ENCODE measurements at regions not wholly inside any gene's neighbourhood (a gene's known extent, or its start where the extent isn't known, plus 50 kb on each side); places are given as distances from the start of the nearest gene placed in this dataset.

GRCh38 chr13:34417896-34418295, 524.2 kb upstream of the NBEA start (continued):
- TF ChIP-seq REST (IDR thresholded peaks at IDR 0.05; ENCODE audit: low read depth), result no peak

- RAD21 ChIA-PET (ENCODE audit: low non-redundant PET in 1 of 2, low total read pairs in 2 of 2, uncharacterized antibody in 2 of 2, unreplicated experiment in 2 of 2), result no interaction called here
- intact Hi-C loops (cut with micrococcal nuclease), result no loop called here
- Histone ChIP-seq H3K4me2 (ENCODE audit: low read length) (no peak overlapping the region), H3K4me1 (ENCODE audit: control insufficient read depth in 1 of 2, insufficient read depth in 2 of 2, low read length in 2 of 2) (no peaks in the 10 kb centered on the region), H3K9me3 (ENCODE audit: control insufficient read depth in 1 of 2, insufficient read depth in 1 of 2, low read depth in 1 of 2, low read length in 2 of 2) (no peaks in the 10 kb centered on the region), H3K36me3 (ENCODE audit: control insufficient read depth in 1 of 2, insufficient read depth in 2 of 2, low read length in 2 of 2) (no peaks in the 10 kb centered on the region), H3K9me2 (ENCODE audit: insufficient read depth) (no peaks in the 10 kb centered on the region), H3K27me3 (ENCODE audit: insufficient read depth, low read length) (no peaks in the 10 kb centered on the region), H3K9ac (ENCODE audit: low read length) (no peak overlapping the region), H3K79me2 (ENCODE audit: insufficient read depth, low read length) (no peaks in the 10 kb centered on the region), H4K20me1 (ENCODE audit: insufficient read depth) (no peaks in the 10 kb centered on the region), H3K4me3 (replicated peaks in 1 of 2; ENCODE audit: low read depth in 1 of 2, low read length in 2 of 2) (no peak overlapping the region), H3K27ac (ENCODE audit: low read depth, low read length) (no peak overlapping the region), H2AFZ (ENCODE audit: low read depth, low read length, poor library complexity, severe bottlenecking) (no peak overlapping the region)
- ATAC-seq (no peak), DNase-seq (ENCODE audit: low read depth, low spot score) (no peak)
- no peak for TF ChIP-seq ZNF274 (IDR thresholded peaks at IDR 0.05; ENCODE audit: low read depth, low read length)
- BruUV-seq (replicated peaks), result no TSS peak
- POLR2A ChIA-PET, result no interaction called here
- CTCF ChIA-PET, result no interaction called here
Measured at GRCh38 chr13:34419025-34419424, 523.0 kb upstream of the NBEA start.

- ATAC-seq (no peak), DNase-seq (ENCODE audit: low read depth, low spot score) (no peak)
- no peak overlapping the region for H2AFZ ChIP-seq (ENCODE audit: low read depth, low read length, poor library complexity, severe bottlenecking)
- H3K4me1 ChIP-seq (ENCODE audit: control insufficient read depth in 1 of 2, insufficient read depth in 2 of 2, low read length in 2 of 2), result no peaks in the 10 kb centered on the region
- H3K9ac ChIP-seq (ENCODE audit: low read length), result no peak overlapping the region
- no peaks in the 10 kb centered on the region for H3K9me3 ChIP-seq (ENCODE audit: control insufficient read depth in 1 of 2, insufficient read depth in 1 of 2, low read depth in 1 of 2, low read length in 2 of 2)
- H3K4me3 ChIP-seq (replicated peaks in 1 of 2; ENCODE audit: low read depth in 1 of 2, low read length in 2 of 2), result no peak overlapping the region
- no TSS peak for BruUV-seq (replicated peaks)
- H4K20me1 ChIP-seq (ENCODE audit: insufficient read depth), result no peaks in the 10 kb centered on the region
- H3K79me2 ChIP-seq (ENCODE audit: insufficient read depth, low read length), result no peaks in the 10 kb centered on the region
- POLR2A ChIA-PET, result no interaction called here
- H3K9me2 ChIP-seq (ENCODE audit: insufficient read depth), result no peaks in the 10 kb centered on the region
- CTCF ChIA-PET, result no interaction called here
- H3K27me3 ChIP-seq (ENCODE audit: insufficient read depth, low read length), result no peaks in the 10 kb centered on the region
- H3K36me3 ChIP-seq (ENCODE audit: control insufficient read depth in 1 of 2, insufficient read depth in 2 of 2, low read length in 2 of 2), result no peaks in the 10 kb centered on the region
- RAD21 ChIA-PET (ENCODE audit: low non-redundant PET in 1 of 2, low total read pairs in 2 of 2, uncharacterized antibody in 2 of 2, unreplicated experiment in 2 of 2), result no interaction called here
- no peak overlapping the region for H3K4me2 ChIP-seq (ENCODE audit: low read length)
- intact Hi-C loops (cut with micrococcal nuclease), result no loop called here
- H3K27ac ChIP-seq (ENCODE audit: low read depth, low read length), result no peak overlapping the region
- no peak for TF ChIP-seq SRF (IDR thresholded peaks at IDR 0.05; ENCODE audit: low read depth)
- TF ChIP-seq CEBPB (IDR thresholded peaks at IDR 0.05; ENCODE audit: low read depth), result no peak
- no peak for TF ChIP-seq TCF7L2 (IDR thresholded peaks at IDR 0.05; ENCODE audit: borderline replicate concordance, extremely low read depth, insufficient read depth, insufficient read length)
- no peak for TF ChIP-seq YY1 (IDR thresholded peaks at IDR 0.05; ENCODE audit: extremely low read depth, insufficient replicate concordance, low read depth, low read length)
- no peak for TF ChIP-seq EZH2 (IDR thresholded peaks at IDR 0.05)
- TF ChIP-seq ATF3 (IDR thresholded peaks at IDR 0.05), result no peak
- no peak for TF ChIP-seq RAD21 (IDR thresholded peaks at IDR 0.05; ENCODE audit: low read depth)
- no peak for TF ChIP-seq REST (IDR thresholded peaks at IDR 0.05; ENCODE audit: low read depth)
- no peak for TF ChIP-seq JUND (IDR thresholded peaks at IDR 0.05)
- TF ChIP-seq EGR1 (IDR thresholded peaks at IDR 0.05; ENCODE audit: low read depth), result no peak
- TF ChIP-seq CBX3 (IDR thresholded peaks at IDR 0.05; ENCODE audit: low read depth), result no peak
Measured at GRCh38 chr13:34419755-34420154, 522.3 kb upstream of the NBEA start.
